Chondrocyte (in vitro differentiated cells): ENCODE measurements at regions not wholly inside any gene's neighbourhood (a gene's known extent, or its start where the extent isn't known, plus 50 kb on each side); places are given as distances from the start of the nearest gene placed in this dataset.

Experiments
- DNase-seq: peaks from one replicate; pipeline ENCODE4 v3.0.0; 2021; ENCODE audit warnings: mixed read lengths, low spot score
- H3K27ac Mint-ChIP-seq: one replicate; pipeline ENCODE4 v1.8.0; 2021; ENCODE audit warnings: mild to moderate bottlenecking, moderate library complexity, mixed read lengths; ENCODE audit not compliant: unreplicated experiment
- H3K27me3 Mint-ChIP-seq: 2 replicates; pipeline ENCODE4 v1.8.0; 2021; ENCODE audit warnings: low read depth, mixed read lengths
- H3K36me3 Mint-ChIP-seq: 2 replicates; pipeline ENCODE4 v1.8.0; 2021; ENCODE audit warnings: low read depth, mixed read lengths
- H3K4me1 Mint-ChIP-seq: 2 replicates; pipeline ENCODE4 v1.8.0; 2021; ENCODE audit warnings: low read depth, mild to moderate bottlenecking, mixed read lengths
- H3K4me3 Mint-ChIP-seq: one replicate; pipeline ENCODE4 v1.8.0; 2021; ENCODE audit warnings: mild to moderate bottlenecking, moderate library complexity, mixed read lengths; ENCODE audit not compliant: unreplicated experiment
- H3K9me3 Mint-ChIP-seq: 2 replicates; pipeline ENCODE4 v1.8.0; 2021; ENCODE audit warnings: low read depth, mixed read lengths
- CTCF ChIP-seq: fragments of 200-600 bp; sonication (generic); IDR thresholded peaks from 2 replicates; pipeline ENCODE4 v1.5.0; 2021; ENCODE audit warnings: antibody characterized with exemption, mild to moderate bottlenecking, moderate library complexity

GRCh38 chr6:14953836-14954235 lies 292.0 kb upstream of the JARID2 start:
- DNase-seq = no peak
- peaks cover 2% of the 10 kb centered on the region for H3K36me3 Mint-ChIP-seq
- no peak overlapping the region for H3K27ac Mint-ChIP-seq
- no peaks in the 10 kb centered on the region for H3K27me3 Mint-ChIP-seq
- no peaks in the 10 kb centered on the region for H3K4me1 Mint-ChIP-seq
- peaks cover 6% of the 10 kb centered on the region for H3K9me3 Mint-ChIP-seq
- H3K4me3 Mint-ChIP-seq = no peak overlapping the region
- no peak for TF ChIP-seq CTCF

GRCh38 chr6:14957355-14958059 lies 288.4 kb upstream of the JARID2 start:
- Mint-ChIP-seq H3K27ac (no peak overlapping the region), H3K27me3 (no peaks in the 10 kb centered on the region), H3K36me3 (peaks cover 2% of the 10 kb centered on the region), H3K4me3 (no peak overlapping the region), H3K9me3 (peaks cover 6% of the 10 kb centered on the region), H3K4me1 (no peaks in the 10 kb centered on the region)
- TF ChIP-seq CTCF = no peak
- DNase-seq = no peak

- Mint-ChIP-seq H3K4me1 (no peaks in the 10 kb centered on the region), H3K9me3 (peaks cover 6% of the 10 kb centered on the region), H3K4me3 (no peak overlapping the region), H3K36me3 (peaks cover 2% of the 10 kb centered on the region), H3K27ac (no peak overlapping the region), H3K27me3 (no peaks in the 10 kb centered on the region)
- no peak for DNase-seq
- TF ChIP-seq CTCF = no peak
These were observed 286.5 kb upstream of the JARID2 start for GRCh38 chr6:14959324-14959885.

- no peak for TF ChIP-seq CTCF
- Mint-ChIP-seq H3K9me3 (peaks cover 7% of the 10 kb centered on the region), H3K27ac (no peak overlapping the region), H3K36me3 (peaks cover 3% of the 10 kb centered on the region), H3K4me3 (no peak overlapping the region), H3K27me3 (no peaks in the 10 kb centered on the region), H3K4me1 (no peaks in the 10 kb centered on the region)
- no peak for DNase-seq
These were observed 281.2 kb upstream of the JARID2 start for GRCh38 chr6:14964556-14965270.

GRCh38 chr6:14965424-14966075 lies 280.3 kb upstream of the JARID2 start:
- H3K27ac Mint-ChIP-seq = no peak overlapping the region

More at GRCh38 chr6:14965424-14966075, 280.3 kb upstream of the JARID2 start:
- TF ChIP-seq CTCF = no peak
- Mint-ChIP-seq H3K4me3 (no peak overlapping the region), H3K36me3 (peaks cover 3% of the 10 kb centered on the region), H3K4me1 (no peaks in the 10 kb centered on the region), H3K9me3 (peaks cover 7% of the 10 kb centered on the region), H3K27me3 (no peaks in the 10 kb centered on the region)
- DNase-seq = no peak
